Stimulated activated CD4-positive, alpha-beta T cell treated with anti-CD3 and anti-CD28 coated beads, Interleukin-4, amount 100 ng/mL, for 48 hours (primary cell): ENCODE measurements at regions not wholly inside any gene's neighbourhood (a gene's known extent, or its start where the extent isn't known, plus 50 kb on each side); places are given as distances from the start of the nearest gene placed in this dataset.

Experiments
- DNase-seq, 2 donors: peaks; one replicate each; pipeline ENCODE4 v3.0.0-alpha.2; 2020; ENCODE audit warnings: low read depth in 2 of 2

DNA sequence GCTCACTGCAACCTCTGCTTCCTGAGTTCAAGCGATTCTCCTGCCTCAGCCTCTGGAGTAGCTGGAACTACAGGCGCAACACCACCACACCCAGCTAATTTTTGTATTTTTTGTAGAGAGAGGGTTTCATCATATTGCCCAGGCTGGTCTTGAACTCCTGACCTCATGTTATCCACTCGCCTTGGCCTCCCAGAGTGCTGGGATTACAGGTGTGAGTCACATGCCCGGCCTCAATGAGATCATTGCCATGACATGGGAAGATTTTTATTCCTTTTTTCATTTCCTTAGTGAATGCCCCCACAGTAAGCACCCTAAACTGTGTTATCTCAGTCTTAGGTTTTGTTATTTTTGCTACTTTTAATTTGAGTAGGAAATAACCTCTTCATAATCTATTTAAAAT lies 977.9 kb downstream of the BRINP3 start:
- DNase-seq = no peak

DNA sequence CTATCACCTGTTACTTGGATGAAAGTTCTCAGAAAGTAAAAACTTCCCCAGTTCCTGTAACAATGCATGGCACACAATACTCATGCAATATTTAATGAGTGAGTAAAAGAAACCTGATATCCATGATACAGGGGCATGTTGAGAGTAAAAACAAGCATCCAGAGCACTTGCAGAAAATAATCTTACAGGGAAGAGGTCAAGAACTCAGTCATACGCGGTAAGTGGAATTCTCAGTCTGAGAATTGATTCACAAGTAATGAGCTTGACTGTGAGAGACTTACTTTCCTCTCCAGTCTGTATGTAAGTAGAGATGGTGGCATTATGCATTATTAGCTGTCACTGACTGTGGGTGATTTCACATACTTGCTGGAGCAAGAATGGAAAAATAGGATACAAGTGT lies 976.9 kb downstream of the BRINP3 start:
- DNase-seq = no peak

DNA sequence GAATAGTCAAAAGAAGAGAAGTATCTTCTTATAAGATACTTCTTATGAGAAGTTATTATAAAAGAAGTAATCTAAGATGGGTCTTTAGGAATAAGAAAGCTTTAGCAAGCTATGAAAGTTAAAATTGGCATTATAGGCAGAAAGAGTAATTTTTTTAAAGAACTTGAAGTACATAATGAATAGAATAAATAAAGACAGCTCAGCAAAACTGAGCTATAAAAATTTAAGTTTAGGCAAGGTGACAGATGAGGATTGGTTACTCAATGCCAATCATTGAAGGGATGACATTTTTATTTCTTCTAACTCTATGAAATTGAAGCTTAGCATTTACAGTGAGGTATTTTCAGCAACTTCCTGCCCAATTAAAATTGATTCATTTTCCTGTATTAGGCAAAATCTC lies 966.8 kb downstream of the BRINP3 start:
- DNase-seq = no peak

DNA sequence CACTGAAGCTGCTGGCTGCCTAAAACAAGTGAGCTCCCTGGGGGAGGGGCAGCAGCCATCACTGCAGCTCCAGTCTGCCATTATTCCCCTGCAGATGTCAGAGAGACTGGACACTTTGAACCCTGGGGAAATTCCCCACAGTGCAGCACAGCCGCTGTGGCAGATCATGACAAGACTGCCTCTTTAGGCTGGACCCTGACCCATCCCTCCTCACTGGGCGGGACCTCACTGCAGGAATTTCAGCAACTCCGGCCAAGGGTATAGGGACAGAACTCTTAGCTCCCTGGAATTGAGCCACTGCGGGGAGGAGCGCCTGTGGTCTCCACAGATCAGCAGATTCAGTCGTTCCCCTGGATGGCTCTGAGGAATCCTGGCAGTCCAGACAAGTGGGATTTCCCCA lies 964.6 kb downstream of the BRINP3 start:
- DNase-seq = no peak

DNA sequence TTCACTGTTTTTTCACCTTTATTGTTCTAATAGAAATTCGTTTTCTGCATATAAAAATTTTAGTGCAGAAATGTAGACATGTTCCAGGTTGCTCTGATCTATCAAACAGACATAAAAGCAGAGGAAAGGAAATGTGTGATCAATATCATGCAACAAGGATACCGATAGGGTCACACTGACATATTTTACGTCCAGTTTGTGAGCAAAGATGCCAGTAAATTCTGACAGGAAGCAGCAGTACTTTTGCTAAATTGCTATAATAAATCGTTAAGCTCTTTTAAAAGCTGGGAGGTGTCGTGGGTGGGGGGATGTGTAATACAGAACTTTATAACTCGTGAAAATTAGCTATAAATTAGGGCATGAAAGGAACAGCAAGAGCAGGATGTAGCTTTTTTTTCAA lies 955.2 kb downstream of the BRINP3 start:
- DNase-seq = no peak

DNA sequence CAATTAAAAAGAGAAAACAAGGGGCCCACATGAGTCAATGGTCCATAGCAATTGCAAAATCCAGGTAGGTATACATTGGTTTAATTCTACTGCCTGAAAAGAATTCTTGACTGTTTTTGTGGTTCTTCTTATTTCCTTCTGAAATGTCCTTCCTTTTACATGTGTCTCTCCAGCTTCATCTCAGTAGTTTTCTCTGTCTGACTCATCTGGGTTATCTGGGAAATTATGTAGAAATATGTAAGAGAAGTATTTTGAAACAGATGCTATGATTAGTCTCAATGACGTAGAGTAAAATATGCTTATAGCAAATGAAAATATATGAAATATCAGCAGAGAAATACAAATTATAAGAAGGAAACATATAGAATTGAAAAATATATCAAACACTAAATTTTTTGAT lies 953.2 kb downstream of the BRINP3 start:
- no peak for DNase-seq

DNA sequence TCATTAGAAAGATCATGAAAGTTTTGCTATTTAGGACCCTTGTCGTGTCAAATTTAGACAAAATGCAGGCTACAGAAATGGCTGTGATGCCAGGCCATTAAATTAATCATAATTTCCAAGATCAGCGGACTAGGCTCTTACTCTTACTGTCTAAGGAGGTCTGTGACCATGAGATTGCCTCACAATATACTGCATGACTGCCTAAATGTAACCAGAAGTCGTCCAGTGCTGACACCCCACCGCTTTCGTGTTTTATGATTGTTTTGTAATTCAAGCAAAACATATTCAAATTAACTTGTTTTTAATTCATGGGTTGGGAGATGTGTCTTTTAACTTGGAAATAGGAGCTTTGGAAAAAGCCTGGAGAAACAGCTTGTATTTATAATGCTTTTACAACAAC lies 947.5 kb downstream of the BRINP3 start:
- DNase-seq = no peak

DNA sequence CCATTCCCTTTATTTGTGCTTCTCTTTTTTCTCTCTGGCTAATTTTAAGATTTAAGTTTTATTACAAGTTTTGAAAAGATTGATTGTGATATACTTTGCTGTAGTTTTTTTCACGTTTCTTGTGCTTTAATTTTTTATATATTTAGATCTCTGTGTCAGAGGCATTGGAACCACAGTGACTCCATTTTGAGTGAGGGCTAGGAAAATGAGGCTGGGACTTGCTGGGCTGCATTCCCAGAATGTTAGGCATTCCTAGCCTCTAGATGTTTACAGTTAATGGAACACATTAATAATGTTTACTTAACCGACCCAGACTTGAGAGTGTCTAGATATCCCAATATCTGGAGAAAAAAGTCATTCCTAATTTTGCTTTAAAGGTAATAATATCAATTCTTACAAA lies 939.4 kb downstream of the BRINP3 start:
- DNase-seq = no peak

DNA sequence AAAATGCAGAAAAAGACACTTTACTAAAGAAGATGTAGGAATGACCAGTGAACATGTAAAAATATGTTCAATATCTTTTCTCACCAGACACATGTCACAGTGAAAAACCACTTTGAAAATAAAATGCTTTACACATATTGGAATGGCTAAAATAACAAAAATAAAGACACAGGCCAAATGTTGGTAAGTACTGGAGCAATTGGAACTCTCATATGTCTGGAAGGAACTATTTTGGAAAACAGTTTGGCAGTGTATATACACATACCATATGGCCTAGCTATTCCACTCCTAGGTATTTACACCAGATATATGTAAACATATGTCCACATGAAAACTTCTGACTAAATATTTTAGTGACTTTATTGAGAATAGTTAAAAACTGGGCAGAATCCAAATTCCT lies 927.2 kb downstream of the BRINP3 start:
- DNase-seq = no peak

DNA sequence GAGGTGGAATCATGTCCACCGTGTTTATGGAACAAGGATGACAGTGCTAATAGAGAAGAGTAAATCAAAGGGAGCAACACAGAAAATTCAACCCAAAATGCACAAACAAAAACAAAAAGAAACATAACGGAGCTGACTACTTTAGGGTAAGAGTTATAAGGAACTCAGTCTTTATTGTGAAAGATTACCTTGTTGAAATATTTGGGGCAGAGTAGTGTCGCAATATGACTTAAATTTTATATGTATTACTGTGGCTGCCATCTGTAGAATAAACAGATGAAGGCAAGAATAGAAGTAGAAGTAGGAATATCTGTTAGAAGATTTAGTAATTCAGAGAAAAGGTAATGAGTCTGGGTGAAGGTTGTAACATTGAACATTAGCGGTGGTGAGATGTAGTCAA lies 913.9 kb downstream of the BRINP3 start:
- DNase-seq = no peak

DNA sequence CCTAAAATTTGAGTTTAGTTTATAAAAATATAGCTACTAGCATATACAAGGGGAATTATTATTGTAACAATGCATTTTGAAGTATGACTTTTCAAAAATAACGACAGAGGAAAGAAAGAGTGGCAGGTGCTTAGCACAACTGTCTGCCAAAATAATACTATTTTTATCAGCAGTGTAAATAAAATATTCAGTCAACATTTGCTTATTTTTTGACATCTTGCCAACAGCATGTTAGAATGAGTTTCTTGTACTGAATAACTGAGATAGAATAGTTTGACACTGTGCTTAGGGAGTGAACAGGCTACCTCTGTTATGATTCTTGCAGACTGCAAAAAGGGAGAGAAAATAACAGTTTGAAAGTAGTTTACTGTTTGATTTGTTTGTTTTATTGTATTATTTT lies 909.8 kb downstream of the BRINP3 start:
- DNase-seq = no peak

DNA sequence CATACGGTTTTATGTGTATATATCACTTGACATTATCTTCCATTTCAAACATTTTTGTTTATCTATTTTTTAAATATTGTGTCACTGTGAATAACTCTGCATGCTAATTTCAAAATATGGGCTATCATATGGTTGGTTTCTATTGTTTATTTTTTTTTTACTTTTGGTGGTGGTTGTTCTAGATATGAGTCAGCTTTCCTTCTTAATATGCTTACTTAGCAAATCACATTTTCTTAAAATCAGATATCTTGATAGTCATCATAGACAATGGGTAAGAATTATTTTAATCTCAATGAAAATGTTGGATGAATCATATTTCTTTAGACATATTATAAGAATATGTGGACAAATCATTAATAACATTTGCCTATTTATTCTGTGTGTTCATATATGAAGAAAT lies 881.5 kb downstream of the BRINP3 start:
- DNase-seq = no peak

DNA sequence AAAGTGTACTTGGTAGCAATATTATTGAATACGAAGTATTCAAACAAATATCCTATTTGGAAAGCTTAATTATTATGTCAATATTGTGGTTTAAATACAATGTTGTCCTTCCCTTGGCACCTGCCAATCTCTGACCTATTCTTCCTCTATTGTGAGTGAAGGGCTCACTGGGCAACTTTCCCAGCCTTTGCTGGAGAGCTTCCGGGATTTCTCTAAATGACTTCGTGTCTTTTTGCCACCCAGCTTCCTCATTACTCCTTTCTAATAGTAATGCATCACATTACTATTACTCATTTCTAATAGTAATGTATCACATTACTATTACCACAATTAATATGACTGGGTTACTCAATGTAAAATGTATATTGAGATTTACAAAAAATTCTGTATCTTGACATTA lies 880.6 kb downstream of the BRINP3 start:
- no peak for DNase-seq

DNA sequence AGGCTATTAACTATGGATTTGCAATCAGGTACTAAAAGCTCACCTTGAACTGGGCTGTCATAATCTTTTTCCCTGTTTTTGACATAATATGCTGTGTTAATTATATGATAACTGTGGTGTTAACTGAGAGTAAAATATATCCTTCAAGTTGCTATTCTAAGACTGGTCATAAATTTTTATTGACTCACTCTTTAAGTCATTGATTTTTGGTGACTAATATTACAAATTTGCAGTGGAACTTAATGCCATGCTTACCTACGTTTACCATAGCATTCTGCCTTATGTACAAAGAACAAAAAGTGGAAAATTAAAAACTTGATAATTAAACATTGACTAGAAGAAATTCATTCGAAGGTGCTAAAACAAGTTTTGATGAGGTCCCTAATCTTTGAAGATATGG lies 872.4 kb downstream of the BRINP3 start:
- no peak for DNase-seq

DNA sequence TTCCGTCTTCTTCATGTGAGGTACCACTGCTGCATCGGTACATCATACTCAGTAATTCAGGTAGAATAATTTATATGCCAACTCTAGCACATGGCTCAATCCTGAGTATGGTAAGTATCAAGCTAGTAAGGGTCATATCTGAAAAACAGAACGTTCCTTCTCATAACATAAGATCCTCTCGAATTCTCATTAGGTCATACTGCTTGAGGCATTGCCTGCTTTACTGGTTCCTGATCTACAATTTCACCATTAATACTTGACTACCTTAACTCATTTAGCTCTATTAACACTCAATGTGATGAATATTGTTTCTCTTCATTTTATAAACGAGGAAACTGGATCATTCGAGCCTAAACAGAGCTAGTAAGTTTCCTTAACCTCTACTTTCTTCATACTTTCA lies 871.6 kb downstream of the BRINP3 start:
- DNase-seq = no peak

DNA sequence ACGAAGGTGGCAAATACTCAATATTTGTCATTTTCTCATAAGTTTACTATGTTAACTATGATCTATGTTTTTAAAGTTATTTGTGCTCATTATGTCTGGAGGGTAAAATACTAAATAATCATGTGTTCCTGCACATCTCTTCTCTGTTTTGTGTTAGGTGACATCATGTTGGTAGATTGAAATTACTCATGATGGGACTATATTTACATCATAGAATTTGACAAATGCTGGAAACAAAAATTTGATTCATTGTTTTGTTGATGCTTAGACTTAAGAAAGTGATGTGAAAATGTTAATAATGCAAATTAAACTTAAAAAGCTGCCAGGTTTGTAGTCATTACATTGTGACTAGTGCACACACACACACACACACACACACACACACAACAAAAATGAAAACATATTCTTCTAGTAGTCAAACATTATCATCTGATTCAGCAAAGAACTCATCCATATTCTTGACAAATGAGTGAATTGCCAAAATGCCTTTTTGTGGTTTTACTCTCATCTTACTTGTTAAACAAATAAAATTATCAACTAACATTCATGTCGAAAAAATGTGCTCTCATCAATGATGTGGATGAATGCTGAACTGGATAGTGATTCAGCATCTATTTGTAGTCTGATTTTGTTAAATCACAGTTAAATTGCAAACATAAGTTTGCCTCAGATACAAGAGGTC lies 870.7 kb downstream of the BRINP3 start:
- DNase-seq = no peak

DNA sequence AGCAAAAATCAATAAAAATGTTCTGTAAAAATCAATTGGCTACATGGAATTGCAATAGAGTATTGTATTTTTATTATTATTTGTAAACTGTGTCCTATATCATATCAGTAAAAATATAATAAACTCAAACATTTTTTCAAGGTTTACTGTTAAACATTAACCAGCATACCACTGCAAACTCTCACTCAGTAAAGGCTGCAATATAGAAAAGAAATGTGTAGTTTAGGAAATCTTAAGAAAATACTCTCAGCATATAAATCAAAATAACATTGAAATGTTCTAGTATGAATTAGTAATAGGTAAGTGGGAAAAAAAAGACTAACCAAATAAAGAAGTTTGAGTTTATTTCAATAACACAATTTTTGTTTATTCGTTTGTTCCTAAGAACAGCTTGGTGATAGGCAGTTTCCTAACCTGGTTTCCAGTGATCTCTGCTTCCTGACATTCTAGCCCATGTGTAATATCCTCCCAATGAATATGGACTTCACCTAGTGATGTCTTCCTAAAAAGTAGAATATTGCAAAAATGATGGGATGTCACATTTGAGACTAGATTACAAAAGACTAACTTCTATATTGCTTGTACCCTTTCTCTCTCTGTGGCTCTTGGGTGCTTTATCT lies 870.1 kb downstream of the BRINP3 start:
- no peak for DNase-seq

DNA sequence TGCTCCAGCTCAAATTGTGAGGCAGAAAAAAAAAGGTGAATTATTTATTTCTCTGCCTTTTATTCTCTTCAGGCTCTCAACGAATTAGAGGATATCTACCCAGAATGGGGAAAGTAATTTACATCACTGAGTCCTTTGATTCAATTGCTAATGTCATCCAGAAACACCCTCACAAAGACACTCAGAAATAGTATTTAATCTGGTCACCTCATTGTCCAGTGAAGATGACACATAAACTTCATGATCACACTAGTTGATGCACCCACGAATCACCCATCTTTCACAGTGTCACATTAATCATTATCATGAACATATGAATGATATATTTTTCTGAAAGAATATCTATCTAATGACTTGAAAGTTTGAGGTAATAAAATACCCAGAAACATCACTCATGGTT lies 868.5 kb downstream of the BRINP3 start:
- DNase-seq = no peak

DNA sequence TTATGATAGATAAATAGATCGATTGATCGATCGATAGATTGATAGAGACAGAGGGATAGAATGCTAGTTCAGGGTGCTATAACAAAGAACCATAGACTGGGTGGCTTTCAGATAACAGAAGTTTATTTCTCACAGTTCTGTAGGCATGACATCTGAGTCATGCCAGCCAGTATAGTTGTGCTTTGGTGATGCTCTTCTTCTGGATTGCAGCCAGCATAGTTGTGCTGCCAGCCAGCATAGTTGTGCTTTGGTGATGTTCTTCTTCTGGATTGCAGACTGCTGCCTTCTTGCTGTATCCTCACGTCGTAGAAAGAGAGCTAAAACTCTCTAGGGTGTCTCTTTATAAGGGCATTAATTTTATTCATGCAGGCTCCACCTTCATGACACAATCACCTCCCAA lies 860.8 kb downstream of the BRINP3 start:
- DNase-seq = no peak

DNA sequence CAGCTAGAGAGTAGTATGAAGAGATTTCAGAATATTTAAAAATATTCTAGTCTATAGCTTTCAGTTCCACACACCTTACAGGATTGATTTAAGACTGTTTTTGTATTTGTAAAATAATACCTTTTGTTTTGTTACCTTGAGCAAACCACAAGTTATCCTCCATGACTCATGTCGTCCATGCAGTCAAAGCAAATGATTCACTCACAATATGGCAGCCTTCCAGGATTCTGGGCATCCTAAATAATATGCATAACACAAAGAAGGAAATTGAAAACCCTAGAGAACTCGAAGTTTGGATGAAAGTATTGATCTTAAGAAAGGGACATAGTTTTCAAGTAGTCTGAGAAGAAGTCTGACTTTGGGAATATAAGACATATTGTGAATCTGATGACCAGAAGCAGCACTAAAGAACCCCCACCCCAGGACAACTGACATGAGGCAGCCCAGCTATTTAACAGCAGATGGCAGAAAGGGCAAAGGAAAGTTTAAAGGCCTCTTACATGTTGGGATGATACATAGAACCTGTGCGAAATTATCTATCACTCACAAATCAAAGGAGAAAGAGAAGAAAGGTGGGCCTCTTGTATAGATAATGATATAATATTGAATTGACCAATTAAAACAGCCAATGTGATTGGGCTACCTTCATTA lies 857.9 kb downstream of the BRINP3 start:
- DNase-seq = no peak

DNA sequence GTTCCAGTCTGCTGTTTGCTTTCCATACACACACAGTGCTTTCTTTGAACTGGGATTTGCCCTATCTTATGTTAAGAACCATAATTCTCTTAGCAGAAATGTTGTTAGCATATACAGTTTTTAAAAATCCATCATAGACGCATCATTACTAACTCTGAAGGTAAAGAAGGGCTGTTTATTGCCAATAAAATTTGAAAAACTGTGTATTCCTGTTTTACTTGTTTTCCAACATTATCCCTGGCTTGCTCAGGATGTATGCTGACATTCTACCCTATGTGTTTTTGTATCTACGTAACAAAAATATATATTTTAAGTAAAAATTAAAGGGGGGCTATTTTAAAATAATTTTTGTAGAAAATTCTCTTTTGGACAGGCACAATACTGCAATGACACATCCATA lies 857.2 kb downstream of the BRINP3 start:
- no peak for DNase-seq

DNA sequence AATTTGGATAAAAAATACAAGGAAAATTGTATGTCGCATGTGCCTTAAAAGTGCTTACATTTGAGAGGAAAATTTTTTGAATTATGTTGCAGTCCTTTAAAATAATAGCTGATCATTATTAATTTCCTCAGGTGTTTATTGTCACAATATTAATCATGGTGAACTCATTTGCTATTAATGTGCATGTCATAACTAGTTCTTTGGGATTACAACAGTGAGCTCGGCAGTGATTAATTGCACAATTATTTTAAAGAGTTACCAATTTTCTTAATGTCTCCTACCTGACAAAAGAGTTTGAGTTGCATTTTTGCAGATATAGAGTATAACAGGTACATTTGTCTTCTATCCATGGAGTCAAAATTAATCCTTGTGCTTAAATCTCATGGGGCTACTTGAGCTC lies 854.3 kb downstream of the BRINP3 start:
- no peak for DNase-seq

DNA sequence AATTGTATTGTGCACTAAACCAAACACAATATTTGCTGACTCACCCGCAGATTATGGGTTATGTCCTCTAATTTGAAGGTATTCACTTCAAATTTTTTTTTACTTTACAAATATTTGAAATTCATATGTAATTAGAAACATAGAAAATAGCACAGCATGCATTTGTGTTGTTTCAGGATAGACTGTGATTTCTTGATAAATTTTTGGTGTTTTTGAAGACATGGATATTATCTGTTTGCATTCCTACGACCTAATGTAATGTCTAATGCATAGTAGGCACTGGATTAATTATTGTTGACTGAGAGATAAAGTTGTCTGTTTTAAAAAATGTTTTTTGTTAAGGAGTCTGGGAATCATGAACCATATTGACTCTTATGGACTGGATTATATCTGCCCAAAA lies 850.2 kb downstream of the BRINP3 start:
- no peak for DNase-seq

DNA sequence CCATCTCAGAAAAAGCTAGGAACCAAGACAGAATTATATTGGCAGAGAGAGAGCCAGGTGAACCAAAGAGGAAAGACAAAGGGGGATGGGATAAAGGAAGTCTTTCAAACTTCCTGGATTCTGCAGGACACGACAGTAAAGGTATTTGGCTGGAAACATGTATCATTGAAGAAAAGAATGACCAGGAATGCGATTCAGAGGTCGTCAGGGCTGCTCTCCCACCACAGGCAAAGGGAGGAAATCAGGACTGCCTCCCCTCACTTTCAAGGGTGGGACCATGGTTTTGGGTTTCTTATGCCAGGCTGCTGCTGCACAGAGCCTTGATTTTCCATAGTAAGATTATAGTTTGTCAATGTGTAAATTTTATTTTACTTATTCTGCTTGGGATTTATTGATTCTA lies 848.8 kb downstream of the BRINP3 start:
- no peak for DNase-seq
